Uterus (tissue), 3 donors: ENCODE measurements at regions not wholly inside any gene's neighbourhood (a gene's known extent, or its start where the extent isn't known, plus 50 kb on each side); places are given as distances from the start of the nearest gene placed in this dataset.

ENCODE experiments used
- DNase-seq, 2 donors: peaks; one replicate each; pipeline ENCODE4 v3.0.0-alpha.2; 2019 to 2020
- H3K27ac ChIP-seq, 2 donors: fragments of 200-600 bp; sonication (generic); 1 replicate in 1 of 2; 2 replicates in 1 of 2; pipeline ENCODE4 v1.5.1; 2016 to 2018
- H3K27me3 ChIP-seq, 2 donors: fragments of 200-600 bp; sonication (generic); one replicate each; pipeline ENCODE4 v1.5.1; 2018 to 2019; ENCODE audit warnings: control low read depth in 1 of 2
- H3K36me3 ChIP-seq, 2 donors: fragments of 200-600 bp; sonication (generic); one replicate each; pipeline ENCODE4 v1.5.1; 2019; ENCODE audit warnings: control low read depth in 1 of 2
- H3K4me1 ChIP-seq, 2 donors: fragments of 200-600 bp; sonication (generic); one replicate each; pipeline ENCODE4 v1.5.1; 2018 to 2019; ENCODE audit warnings: control low read depth in 1 of 2
- H3K4me3 ChIP-seq, 2 donors: fragments of 200-600 bp; sonication (generic); 1 replicate in 1 of 2; 2 replicates in 1 of 2; pipeline ENCODE4 v1.5.1; 2018 to 2019; ENCODE audit warnings: mild to moderate bottlenecking in 1 of 2
- H3K9me3 ChIP-seq, 2 donors: fragments of 200-600 bp; sonication (generic); one replicate each; pipeline ENCODE4 v1.5.1; 2019; ENCODE audit warnings: control low read depth in 1 of 2
- CTCF ChIP-seq, 4 experiments: fragments of 200-600 bp in 2 of 4; fragments of 450-650 bp in 2 of 4; sonication (generic) in 2 of 4; IDR thresholded peaks; one replicate each; pipeline ENCODE4 v1.5.1; 2016 to 2019; ENCODE audit warnings: antibody characterized with exemption in 4 of 4, mild to moderate bottlenecking in 2 of 4, moderate library complexity in 1 of 4
- POLR2A ChIP-seq, 2 donors: fragments of 450-650 bp; IDR thresholded peaks; one replicate each; pipeline ENCODE4 v1.6.1; 2016; ENCODE audit warnings: antibody characterized with exemption in 2 of 2, mild to moderate bottlenecking in 1 of 2, moderate library complexity in 1 of 2
- intact Hi-C: fragments of 100-400 bp; cut with DNase I; formaldehyde crosslinking; loops from one replicate; pipeline ENCODE4 v1.15.1; 2023; ENCODE audit warnings: low total_unique reads
- donor health status: DM: yes; HTN: yes; CAD: no.

- intact Hi-C loops = no loop called here
Observed at GRCh38 chr13:50238922-50239321, 223.7 kb downstream of the KCNRG start.

GRCh38 chr13:50241479-50241878, 226.2 kb downstream of the KCNRG start:
- Histone ChIP-seq H3K27ac (no peak overlapping the region), H3K36me3 (no peaks in the 10 kb centered on the region), H3K27me3 (no peaks in the 10 kb centered on the region), H3K4me1 (no peaks in the 10 kb centered on the region), H3K4me3 (no peak overlapping the region), H3K9me3 (no peaks in the 10 kb centered on the region)
- TF ChIP-seq POLR2A (IDR thresholded peaks at IDR 0.05) (no peak), CTCF (IDR thresholded peaks at IDR 0.05) (no peak)
- intact Hi-C loops = no loop called here
- DNase-seq = no peak

More at GRCh38 chr13:50238922-50239321, 223.7 kb downstream of the KCNRG start:
- DNase-seq = no peak
- no peak overlapping the region for H3K27ac ChIP-seq
- no peaks in the 10 kb centered on the region for H3K36me3 ChIP-seq
- no peaks in the 10 kb centered on the region for H3K9me3 ChIP-seq
- no peaks in the 10 kb centered on the region for H3K27me3 ChIP-seq
- H3K4me3 ChIP-seq = no peak overlapping the region
- no peak for TF ChIP-seq POLR2A (IDR thresholded peaks at IDR 0.05)
- no peak for TF ChIP-seq CTCF (IDR thresholded peaks at IDR 0.05)
- no peaks in the 10 kb centered on the region for H3K4me1 ChIP-seq

GRCh38 chr13:50243931-50244330, 228.7 kb downstream of the KCNRG start:
- intact Hi-C loops = no loop called here
- TF ChIP-seq CTCF (IDR thresholded peaks at IDR 0.05) (no peak), POLR2A (IDR thresholded peaks at IDR 0.05) (no peak)
- H3K27me3 ChIP-seq = no peaks in the 10 kb centered on the region
- no peaks in the 10 kb centered on the region for H3K4me1 ChIP-seq
- H3K27ac ChIP-seq = no peak overlapping the region
- no peak overlapping the region for H3K4me3 ChIP-seq
- DNase-seq = no peak
- H3K36me3 ChIP-seq = no peaks in the 10 kb centered on the region
- no peaks in the 10 kb centered on the region for H3K9me3 ChIP-seq

- H3K4me1 ChIP-seq = no peaks in the 10 kb centered on the region
- no peak overlapping the region for H3K4me3 ChIP-seq
- H3K27me3 ChIP-seq = no peaks in the 10 kb centered on the region
- no peak for DNase-seq
- no peak overlapping the region for H3K27ac ChIP-seq
- H3K36me3 ChIP-seq = no peaks in the 10 kb centered on the region
- TF ChIP-seq POLR2A (IDR thresholded peaks at IDR 0.05) (no peak), CTCF (IDR thresholded peaks at IDR 0.05) (no peak)
- no peaks in the 10 kb centered on the region for H3K9me3 ChIP-seq
- intact Hi-C loops = no loop called here
Observed at GRCh38 chr13:50244355-50244712, 229.1 kb downstream of the KCNRG start.

GRCh38 chr13:50244713-50245574, 229.7 kb downstream of the KCNRG start:
- no peak for DNase-seq
- Histone ChIP-seq H3K27ac (no peak overlapping the region), H3K9me3 (no peaks in the 10 kb centered on the region), H3K4me3 (no peak overlapping the region), H3K4me1 (no peaks in the 10 kb centered on the region), H3K36me3 (no peaks in the 10 kb centered on the region), H3K27me3 (no peaks in the 10 kb centered on the region)
- TF ChIP-seq POLR2A (IDR thresholded peaks at IDR 0.05) = no peak
- TF ChIP-seq CTCF (IDR thresholded peaks at IDR 0.05) = no peak
- intact Hi-C loops = no loop called here
